Skin of body (tissue), 1 donor: ENCODE measurements at regions not wholly inside any gene's neighbourhood (a gene's known extent, or its start where the extent isn't known, plus 50 kb on each side); places are given as distances from the start of the nearest gene placed in this dataset.

Source experiments
- DNase-seq: peaks from one replicate; lab custom pipeline; 2025; lab: John Stamatoyannopoulos, UW

GRCh38 chr1:222995620-222996309, 147.3 kb downstream of the TLR5 start:
- no peak for DNase-seq

GRCh38 chr1:222996310-222996975, 146.6 kb downstream of the TLR5 start:
- no peak for DNase-seq

- DNase-seq = no peak
Observed at GRCh38 chr1:223000632-223001031, 142.4 kb downstream of the TLR5 start.

GRCh38 chr1:223001653-223002634, 141.1 kb downstream of the TLR5 start:
- no peak for DNase-seq

DNA sequence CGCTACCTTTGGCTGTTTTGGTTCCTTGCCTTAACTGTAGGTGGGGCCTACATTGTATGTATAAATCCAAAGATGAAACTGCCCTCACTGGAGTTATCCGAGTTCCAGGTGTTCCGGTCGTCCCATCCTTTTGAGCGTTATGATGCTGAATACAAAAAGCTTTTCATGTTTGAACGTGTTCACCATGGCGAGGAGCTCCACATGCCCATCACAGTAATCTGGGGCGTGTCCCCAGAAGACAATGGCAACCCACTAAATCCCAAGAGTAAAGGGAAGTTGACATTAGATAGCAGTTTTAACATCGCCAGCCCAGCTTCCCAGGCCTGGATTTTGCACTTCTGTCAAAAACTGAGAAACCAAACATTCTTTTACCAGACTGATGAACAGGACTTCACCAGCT, 139.5 kb downstream of the TLR5 start:
- DNase-seq = no peak

- no peak for DNase-seq
Observed at GRCh38 chr1:223006371-223006770, 136.7 kb downstream of the TLR5 start.

DNA sequence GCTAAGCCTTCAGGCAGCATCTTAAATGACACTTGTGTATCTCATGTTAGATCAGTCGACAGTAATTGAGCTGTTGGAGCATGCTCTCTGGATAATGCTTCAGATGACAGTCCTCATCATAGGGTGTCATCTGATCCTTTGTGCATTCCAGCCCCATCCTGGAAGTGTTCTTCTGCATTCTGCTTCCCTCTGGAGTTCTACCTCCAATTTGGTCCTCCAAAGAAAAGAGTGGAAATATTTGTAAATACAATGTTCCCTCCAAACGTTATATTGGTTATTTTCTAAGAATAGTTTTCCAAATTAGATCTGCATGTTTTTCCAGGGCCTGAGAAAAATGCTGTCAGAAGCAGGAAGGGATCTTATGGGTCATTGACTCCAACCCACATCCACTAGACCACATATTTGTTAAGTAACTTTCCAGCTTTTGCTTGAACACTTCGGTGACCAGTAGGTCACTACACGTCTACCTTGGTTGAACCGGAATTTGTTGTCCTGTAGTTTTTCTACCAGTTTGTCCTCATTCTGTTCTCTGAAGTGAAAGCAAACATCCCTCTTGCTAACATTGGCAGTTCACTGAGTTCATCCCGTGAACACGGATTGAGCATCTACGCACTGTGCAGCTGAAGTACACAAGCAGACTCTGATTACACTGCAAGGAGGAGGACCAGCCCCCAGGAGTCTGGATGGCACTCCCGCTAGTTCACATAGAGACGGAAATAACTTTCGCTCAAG, 136.0 kb downstream of the TLR5 start:
- DNase-seq = no peak

GRCh38 chr1:223007935-223008334, 135.1 kb downstream of the TLR5 start:
- no peak for DNase-seq

DNA sequence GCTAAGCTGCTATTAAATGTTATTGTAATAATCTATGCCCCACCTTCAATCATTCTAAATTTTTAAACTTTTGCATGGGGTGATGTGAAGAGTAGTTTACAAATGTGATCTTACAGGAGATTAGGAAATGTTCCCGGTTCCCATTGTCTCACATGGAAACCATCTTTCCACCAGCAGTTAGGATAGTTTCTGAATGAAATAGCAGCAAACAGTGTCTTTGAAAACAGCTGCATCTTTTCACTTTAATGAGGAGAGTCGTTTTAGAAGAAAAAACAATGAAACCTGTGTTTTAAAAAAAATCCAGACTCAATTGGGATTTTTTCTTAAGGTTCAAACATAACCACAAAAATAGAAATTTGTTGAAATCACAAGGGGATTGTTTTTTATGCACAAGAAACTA, 134.2 kb downstream of the TLR5 start:
- no peak for DNase-seq

- no peak for DNase-seq
Observed at GRCh38 chr1:223009406-223009805, 133.6 kb downstream of the TLR5 start.

DNA sequence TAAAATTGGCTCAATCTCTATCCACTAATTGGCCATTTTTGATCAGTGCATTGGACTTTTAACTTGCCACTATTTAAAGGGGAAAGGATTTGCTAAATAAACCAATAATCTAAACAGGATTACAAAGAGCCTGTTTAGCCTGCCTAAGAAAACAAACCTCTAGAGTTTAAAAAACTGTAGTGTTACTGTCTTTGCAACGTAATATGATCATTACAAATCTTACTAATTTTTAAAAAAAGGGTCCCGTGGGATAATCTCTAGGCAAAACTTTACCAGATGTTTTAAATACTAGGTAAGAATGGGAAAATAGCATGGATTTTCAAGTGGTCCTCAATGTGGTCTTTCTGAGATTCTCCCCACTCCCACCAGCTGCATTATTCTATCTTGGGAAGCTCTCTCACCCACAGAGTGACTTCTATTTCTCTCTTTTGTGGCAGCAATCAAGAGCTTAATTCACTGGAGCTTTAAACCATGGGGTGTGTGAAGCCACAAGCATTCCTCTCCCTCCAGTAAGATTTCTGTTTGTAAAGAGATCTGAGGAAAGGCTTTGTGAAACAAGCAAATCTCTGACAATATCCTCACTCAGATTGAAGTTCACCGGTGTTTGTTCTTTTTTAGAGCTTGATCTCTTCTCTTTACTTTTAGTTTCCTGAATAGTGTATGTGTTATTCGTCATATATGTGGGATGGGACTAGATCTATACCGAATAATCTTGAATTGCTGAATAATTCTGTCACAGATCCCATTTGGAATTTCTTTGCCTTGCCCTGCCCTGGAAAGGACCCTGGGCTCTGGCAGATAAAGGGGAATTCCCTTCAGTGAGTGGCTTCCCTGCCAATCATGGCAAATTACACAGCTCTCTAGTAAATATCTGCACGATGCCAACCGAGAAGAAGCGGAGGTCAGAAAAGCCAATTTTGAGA, 132.2 kb downstream of the TLR5 start:
- peak; percentile 28 for DNase-seq

DNA sequence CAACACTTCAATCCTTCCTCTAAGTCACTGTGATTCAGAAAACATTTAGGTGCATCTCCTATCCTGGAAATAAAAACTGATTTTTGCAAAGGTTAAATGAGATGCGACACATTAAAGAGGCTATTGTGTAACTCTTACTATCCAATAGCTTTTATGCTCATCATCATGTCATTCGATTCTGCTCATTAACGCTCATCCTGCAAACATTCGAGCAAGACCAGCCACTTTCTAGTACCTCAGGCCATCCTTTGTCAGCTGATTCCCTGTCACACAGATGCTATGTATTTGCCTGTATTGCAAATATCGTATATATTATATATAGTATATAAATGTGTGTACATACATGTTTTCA, 131.6 kb downstream of the TLR5 start:
- DNase-seq = no peak

- no peak for DNase-seq
Observed at GRCh38 chr1:223012176-223012788, 130.8 kb downstream of the TLR5 start.

DNA sequence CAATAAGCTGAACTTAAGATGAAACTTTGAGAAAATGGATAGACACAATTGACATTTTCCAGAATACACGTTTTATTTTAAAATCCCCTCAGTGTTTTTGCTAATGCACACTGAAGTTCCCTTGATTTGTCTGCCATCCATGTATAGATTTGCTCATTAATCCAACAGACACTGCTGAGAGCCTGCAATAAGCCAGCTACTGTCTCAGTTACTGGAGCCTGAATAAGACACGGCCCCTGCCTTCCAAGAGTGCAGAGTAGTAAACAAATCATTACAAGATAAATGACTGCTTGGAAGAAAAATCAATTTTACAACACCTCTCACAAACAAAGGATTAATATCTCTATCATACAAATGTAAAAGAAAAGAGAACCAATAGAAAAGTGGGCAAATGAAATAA, 130.1 kb downstream of the TLR5 start:
- DNase-seq = no peak

- no peak for DNase-seq
Observed at GRCh38 chr1:223014142-223014873, 128.7 kb downstream of the TLR5 start.

DNA sequence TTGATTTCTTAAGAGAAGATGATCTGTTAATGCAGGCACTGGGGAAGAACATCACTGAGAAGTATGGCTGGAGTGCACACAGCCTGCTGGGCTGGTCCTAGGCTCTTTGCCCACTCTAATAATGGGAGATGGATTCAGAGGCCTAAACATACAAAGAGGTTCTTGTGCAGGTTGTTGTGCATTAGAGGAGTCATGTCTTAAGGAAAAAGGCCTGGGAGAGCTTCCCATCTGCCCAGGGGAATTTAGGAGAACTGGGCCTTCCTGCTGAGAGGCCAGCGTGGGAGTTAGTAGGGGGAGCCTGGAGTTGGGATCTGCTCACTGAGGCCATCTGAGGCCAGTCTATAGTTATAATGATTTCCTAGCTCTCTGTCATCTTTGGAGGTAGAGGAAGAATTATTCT, 126.7 kb downstream of the TLR5 start:
- no peak for DNase-seq

GRCh38 chr1:223016890-223017289, 126.2 kb downstream of the TLR5 start:
- no peak for DNase-seq

DNA sequence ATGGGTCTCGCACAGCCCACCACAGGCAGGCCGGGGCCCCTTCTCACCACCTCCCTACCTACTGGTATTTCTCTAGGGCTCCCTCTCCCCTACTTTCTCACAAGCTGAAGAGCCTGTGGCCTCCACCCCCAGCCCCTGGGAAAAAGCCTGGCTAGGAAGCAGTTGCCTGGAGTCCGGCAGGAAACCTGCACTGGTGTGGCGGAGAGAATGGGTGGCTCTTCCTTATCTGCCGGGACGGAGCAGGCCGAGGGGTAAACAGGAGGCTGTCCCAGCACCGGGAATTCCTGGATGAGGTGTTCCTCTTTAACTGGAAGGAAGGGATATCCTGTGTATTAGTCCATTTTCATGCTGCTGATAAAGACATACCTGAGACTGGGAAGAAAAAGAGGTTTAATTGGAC, 125.8 kb downstream of the TLR5 start:
- no peak for DNase-seq

DNA sequence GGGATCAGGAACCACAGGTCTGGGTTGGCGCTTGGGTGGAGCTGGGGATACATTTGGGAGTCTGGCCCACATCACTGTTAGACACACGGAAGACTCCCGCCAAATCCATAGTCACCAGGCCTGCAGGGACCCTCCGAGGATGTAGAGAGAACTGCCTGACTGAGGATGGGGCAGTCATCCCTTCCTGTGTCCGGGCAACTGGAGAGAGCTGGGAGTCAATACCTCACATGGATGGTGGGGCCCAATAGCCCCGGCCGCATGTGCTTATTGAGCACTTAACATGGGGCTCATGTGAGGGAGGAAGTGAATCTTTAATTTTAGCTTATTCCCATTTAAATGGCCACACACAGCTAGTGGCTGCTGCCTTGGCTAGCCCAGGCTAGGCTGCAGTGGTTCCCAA, 124.5 kb downstream of the TLR5 start:
- no peak for DNase-seq
